CD4-positive, alpha-beta T cell treated with Interleukin-6 at 100 ng/mL for 8 hours (primary cell): ENCODE measurements at regions not wholly inside any gene's neighbourhood (a gene's known extent, or its start where the extent isn't known, plus 50 kb on each side); places are given as distances from the start of the nearest gene placed in this dataset.

Experiments
- DNase-seq: peaks from one replicate; pipeline ENCODE4 v3.0.0-alpha.2; 2020; ENCODE audit warnings: mixed read lengths, low spot score

DNA sequence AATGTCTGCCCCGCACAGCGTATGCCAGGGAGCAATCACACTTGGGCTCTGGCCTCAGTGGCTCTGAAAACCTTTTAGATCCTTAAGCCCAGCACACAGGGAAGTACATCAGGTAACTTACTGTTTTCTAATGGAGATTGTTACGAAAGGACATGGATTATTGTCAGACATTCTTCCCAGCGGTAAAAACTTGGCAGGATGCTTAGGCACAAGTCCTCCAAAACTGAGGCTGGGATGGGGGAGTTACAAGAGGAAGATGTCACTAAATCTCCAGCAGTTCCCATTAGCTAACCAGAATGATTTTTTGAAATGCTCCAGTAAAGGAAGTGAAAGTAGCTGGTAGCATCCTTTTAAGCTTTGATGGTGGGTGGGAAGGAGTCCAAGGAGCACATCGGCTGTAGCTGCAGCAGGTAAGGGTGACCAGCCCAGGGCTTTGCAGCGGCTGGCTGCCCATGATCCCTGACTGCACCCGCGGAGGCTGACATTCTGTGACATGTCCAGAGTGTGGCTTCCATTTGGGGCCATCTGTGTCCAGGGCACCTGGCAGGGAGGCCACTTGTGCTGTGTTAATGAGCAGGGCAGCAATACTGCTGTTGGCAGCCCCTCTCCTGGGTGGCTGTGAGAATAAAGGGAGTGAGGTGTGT lies 165.8 kb downstream of the GADD45G start:
- DNase-seq, result no peak

DNA sequence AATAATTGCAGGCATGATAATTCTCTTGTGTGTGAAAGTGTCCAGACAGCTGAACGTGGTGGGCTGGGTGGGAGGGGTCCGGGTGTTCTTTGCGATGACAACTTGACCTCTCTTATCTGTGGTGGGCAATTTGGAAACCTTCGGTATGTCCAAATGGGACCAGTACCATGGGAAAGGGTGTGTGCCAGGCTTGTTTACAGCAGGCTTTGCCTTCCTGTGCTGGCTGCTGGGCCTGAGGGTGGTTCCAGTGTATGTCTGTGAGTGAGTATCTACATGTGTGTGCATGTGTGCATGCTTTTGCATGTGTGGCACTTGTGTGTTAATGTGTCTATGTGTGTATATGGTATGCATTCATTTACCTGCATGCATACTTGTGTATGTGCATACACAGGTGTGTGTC lies 166.4 kb downstream of the GADD45G start:
- DNase-seq, result no peak

DNA sequence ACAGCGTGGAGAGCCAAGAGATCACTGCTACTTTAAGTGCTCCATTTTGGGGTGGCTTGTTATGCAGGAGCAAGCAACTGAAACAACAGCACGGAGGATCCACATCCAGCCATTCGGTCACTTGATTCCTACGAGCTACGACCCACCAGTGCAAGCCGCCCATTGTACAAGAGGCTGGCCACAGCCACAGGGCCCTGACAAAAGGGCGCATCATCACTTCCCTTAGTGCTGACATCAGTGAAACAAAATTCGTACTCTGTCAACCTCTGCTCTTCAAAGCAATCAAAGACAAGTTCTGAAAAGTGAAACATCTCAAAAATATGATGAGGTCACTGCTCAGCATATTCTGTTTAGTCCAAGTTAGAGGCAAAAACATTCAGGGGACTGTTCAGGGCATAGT lies 168.4 kb downstream of the GADD45G start:
- no peak for DNase-seq

DNA sequence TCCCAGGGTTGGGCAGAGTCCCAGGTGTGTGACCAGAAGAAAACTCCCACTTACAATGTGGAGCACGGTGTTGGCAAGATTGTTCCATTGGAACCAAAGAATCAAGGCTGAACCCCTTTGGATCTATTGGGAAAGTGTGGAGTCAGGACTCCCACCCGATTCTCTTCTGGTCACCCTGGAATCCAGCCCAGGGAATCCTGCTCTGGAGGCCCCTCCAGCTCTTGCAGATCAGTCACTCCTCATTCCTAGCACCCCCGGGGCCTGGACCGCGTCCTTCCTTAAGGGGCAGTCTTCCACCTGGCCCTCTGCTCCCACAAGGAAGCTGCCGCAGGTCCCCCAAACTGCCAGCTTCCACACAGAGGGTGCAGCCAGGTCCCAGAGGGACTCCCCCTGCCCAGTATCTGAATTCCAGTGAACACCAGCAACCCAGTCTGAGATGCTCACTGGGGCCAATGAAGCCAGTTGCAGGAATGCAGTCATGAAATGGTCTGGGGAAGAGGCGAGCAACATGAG lies 170.1 kb downstream of the GADD45G start:
- no peak for DNase-seq

DNA sequence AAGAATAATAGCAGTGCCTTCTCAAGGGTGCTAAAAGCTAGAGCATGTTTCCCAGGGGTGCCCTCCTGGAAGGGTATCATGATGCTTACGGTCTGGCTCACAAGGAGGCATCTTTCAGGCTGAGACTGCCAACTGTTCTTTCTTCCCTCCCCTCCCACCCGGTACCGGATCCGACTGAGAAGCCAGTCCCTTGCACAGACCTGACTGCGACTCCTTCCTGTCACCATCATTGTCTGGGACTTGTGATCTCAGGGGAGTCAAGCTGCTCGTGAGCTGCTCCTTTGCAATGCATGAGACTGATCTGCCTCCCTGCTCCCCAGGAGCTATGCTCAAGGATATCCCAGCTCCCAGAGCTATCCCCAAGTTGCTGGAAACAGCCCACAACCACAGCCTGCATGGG lies 170.8 kb downstream of the GADD45G start:
- DNase-seq, result no peak

DNA sequence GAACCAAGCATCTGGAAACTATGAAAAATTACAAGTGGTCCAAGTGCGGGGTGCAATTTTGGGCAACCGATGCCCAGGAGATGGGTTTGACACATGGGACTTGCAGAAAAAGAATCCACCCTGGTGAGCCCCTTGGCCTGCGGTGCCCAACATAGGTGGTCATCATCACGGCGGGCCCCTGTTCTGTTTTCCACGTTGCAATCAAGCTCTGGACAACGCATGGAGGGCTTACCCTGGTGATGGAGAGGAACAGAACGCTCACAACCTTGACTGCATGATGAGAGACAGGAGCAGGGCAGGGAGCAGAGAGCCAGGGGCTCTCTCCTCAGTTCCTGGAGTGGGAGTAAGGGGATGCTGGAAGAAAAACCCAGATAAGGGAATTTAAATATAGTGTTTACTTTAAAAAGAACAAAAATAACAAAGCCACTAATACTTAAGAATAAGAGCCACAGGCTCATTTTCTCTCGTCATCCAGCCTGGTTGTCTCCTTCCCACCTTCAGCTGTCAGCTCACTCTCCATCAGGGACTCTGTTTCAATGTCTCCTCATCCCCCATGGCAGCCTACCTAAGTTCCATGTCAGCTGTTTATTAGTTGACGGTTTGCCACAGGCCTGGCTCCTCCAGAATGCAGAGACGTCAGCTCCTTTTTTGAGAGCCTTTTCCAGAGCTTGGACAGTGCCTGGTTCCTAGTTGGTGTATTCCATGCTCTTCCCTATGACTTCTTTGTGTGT lies 172.1 kb downstream of the GADD45G start:
- DNase-seq, result no peak

DNA sequence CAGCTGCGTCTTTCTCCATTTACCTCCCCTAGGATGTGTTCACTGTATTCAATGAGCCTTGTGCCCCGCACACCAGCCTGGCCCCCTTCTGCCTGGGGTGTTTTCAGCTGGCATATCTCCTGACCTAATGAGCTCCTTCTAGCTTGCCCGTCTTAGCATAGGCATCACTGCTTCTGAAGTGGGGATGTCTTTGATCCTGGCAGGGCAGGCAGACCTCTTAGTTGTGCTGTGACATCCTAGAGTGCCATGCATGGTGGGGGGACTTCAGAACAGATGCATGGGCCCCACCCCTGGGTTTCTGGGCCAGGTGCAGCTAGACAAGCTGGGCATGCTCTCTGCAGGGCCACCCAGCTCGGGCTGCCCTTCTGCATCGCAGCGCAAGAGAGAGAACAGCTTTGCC lies 172.7 kb downstream of the GADD45G start:
- no peak for DNase-seq

DNA sequence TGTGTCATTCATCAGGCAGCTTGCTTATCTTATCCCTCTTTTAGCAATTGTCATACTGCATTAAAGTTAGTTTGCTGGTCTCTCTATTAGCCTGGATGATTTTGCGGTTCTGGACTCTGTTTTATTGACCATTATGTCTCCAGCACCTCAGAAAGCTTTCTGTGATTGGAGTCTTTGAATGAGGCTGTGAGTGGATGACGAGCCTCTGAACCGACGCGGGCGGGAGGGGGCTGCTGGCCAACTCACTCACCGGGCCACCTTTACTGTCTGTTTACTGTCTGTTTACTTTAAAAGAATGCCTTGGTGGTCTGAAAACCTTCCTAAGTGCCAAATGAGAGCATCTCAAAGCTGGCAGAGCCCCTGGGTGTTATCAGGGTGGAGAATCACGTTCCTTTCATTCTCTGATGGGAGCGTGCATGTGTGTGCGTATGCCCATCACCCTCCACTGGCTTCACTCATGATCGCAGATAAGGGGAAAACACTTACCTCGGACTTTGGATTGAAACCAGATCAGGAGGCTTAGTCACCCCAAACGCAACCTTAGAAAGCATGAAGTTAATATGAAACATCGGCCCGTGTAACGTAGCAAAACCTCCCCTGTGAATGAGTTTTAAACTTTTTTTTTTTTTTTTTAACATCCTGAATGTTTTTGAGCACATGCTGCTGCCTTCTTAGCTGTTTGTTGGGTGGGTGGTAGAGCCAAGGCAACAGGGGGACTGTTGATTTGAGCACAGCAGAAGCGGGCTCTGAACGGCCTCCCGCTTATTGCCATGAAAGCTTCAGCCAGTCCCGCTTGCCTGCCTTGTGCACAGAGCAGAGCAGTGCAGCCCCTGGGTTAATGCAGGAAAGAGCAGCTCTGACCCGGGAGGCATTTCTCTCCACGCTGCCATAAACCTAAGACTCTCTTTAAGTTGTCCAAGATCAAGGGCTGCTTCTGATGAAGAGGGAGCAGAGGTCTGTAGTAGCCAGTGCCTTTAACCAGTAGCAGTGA lies 173.6 kb downstream of the GADD45G start:
- no peak for DNase-seq

DNA sequence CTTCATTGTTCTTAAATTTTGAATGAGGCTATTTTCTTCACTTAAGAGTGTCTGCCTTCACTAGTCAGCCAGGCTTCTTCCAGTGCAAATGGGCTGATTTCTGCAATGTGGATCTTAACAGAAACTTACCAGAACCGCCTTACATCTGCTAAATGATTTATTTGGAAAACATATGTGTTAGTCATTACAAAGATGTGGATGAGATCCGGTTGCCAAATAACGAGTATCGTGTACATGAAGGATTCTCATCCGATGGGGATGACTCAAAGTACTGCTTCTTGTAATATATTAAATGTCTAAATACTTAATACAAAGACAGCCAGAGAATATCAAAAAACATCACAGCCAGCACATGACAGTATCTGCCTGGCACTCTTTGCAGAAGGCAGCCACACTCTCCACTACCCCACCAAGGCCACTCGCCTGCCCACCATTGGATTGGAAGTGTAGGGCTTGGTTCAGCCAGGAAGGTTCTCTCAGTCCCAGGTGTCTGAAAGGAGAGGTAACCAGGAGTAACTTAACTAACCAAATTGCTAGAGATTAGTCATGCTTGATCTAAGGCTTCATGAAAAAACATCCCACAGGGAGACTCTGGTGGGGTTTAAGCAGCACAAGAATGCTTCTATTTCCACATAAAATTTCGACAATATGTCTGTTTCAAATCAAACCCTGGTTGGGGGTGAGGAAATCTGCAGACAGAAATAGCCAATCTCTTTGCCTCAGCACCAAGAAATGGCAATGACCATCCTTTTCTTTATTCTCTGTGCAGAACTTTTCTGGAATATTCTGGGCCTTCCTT lies 174.8 kb downstream of the GADD45G start:
- no peak for DNase-seq

DNA sequence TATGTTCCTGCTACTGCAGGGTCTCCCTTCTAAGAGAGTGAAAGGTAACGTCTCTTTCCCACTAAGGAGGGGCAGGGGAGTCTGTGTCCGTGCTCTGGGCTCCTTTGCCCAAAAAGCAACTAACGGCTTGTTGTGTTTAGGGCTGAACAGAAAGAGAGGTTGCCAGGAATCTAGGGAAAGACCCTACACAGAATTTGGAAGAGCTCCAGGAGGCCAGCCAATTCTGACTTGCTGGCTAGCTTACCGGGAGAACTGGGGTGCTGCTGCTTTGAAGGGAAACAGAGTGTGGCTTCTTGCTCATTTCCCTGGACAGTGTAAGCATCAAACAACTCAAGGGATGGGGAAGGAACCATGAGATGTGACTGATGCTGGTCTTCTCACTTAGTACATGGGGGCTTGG lies 176.1 kb downstream of the GADD45G start:
- no peak for DNase-seq

DNA sequence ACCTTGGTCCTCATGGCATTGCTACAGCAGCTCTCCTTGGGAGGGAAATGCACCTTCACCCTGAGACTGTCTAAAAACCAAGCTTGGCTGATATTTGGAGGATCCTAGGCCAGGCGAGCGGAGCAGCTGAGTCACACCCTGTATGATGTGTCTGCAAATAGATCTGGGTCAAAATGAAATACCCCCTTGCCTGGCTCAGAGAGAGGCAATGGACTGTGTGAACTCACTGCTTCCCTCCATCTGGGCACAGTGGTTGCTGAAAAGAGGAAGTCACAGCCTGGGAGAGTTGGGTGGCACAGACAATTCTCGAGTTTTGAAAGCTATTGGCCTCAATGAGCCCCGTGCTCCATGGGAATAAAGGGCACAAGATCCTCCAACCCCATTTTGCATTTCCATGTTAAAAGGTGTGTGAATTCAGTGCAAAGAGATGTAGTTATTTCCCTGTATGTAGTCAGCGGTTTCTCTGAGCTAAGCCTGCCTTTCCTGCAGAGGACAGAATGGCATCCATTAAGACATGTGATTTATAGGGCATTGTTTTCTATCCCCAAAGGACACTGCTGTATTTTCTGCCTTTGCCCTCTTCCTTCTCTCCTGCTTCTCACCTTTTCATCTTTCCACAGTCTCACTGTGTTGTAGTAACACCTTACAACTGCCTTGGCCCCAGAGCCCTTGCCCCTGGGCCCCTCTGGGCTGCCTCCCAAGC lies 177.2 kb downstream of the GADD45G start:
- DNase-seq, result no peak

DNA sequence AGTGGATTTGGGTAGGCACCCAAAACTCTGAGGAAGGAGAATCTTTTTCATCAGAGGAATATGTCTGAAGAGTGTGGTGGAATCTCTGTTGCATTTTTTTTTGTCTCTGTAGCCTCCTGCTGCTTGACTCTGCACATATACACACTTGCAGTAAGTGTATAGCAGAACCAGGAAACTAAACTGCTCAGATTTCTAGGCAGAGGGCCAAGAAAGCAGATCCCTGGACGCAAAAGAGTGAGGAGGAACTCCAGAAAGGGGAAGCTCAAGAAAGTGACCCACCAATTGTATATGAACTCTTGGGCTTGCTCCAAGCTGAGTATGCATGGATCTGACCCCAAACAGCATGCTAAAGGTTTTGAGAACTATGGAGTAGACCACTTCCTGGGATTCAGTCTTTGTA lies 181.8 kb downstream of the GADD45G start:
- no peak for DNase-seq

DNA sequence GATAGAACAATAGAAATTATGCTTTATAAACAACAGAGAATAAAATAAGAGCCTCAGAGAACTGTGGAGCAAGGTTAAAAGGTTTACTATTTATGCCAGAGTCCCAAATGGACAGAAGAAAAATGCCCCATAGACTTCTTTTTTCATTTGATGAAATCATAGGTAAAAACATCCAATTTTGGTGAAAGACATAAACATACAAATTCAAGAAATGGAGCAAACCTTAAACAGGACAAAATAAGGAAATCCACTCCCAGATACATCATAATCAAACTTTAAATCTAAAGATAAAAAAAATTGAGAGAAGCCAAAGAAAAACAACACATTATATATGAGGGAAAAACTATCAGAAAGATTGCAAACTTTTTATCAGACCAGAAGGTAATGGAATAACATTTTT lies 182.8 kb downstream of the GADD45G start:
- no peak for DNase-seq

DNA sequence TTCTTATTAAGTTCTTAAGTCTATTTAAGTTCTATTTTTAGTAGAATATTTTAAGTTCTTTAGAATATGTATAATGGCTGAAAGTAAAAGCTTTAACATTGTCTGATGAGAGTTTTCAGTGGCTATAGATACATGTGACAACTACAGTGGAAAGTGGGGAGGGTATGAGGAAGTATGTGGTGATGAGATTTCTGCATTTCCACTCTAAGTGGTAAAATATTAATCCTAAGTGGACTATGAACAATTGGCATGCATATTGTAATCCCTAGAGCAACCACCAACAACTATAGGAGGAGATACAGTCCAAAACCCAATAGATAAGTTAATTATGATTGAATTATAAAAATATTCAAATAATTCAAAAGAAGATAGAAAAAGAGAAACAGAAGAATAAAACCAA lies 183.6 kb downstream of the GADD45G start:
- no peak for DNase-seq

DNA sequence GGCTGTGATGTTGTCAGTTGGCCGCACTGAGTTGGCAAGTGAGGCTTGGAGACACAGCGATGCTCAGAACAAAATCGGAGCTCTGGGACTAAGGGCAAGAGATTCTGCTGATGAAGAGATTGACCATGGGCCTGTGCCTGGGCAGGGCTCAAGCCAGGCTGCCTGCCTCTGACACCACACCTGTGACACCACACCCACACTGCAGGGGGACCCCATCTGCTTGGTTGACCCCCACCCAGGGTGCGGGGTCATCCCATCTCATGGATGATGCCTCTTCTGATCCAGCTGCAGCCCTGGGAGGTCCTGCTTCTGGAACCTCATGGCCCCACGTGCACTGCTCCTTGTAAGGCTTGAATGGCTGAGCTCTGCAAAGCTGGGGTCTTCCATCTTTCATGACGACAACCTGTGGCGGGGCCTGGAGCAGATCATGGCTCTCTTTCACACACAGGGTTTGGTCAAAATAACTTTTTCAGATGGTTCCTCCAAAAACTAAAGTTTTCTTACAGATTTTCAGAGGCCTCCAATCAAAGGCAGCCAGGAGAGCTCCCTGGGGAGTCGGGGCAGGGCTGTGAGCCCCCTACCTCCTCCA lies 185.2 kb downstream of the GADD45G start:
- no peak for DNase-seq

DNA sequence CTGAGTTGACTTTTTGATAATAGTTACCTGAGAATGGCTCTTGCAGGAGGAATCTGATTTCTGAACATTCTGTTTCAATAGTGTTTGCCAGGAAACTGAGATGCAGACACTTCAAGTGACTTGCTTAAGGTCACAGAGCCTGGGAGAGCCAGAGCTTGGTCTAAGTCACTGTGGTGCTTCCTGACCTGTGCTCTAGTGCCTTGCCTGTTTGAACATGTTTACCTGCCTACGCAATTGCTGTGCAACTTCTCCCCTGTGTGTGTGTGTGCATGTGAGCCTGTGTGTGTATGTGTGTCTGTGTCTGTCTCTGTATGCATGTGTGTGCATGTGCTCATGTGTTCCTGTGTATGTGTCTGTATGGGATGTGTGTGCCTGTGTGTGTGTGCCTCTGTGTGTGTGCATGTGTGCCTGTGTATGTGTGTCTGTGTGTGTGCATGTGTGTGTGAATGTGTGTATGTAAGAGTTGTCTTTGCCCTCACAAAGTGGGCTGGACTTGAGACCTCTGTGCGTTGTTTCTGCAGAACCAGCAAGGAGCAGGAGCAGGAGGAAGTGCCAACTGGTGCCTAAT lies 185.8 kb downstream of the GADD45G start:
- DNase-seq, result no peak

DNA sequence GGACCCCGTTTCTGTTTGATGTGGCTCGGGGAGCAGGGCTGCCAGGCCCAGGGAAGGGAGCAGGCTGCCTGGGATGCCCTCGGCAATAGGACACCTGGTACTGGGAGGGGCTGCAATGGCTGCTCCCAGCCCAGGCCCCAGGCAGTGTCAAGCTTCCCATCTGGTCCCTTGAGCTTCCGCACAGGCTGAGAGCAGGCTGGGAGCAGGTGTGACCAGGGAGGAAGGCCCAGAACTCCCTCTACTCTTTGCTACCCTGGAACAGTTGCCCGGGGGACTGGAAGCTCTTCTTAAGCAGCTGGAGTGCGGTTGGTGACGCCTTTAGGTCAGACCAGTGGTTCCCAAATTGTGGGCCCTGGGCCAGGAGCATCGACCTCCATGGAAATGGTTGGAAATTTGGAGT lies 186.9 kb downstream of the GADD45G start:
- no peak for DNase-seq

DNA sequence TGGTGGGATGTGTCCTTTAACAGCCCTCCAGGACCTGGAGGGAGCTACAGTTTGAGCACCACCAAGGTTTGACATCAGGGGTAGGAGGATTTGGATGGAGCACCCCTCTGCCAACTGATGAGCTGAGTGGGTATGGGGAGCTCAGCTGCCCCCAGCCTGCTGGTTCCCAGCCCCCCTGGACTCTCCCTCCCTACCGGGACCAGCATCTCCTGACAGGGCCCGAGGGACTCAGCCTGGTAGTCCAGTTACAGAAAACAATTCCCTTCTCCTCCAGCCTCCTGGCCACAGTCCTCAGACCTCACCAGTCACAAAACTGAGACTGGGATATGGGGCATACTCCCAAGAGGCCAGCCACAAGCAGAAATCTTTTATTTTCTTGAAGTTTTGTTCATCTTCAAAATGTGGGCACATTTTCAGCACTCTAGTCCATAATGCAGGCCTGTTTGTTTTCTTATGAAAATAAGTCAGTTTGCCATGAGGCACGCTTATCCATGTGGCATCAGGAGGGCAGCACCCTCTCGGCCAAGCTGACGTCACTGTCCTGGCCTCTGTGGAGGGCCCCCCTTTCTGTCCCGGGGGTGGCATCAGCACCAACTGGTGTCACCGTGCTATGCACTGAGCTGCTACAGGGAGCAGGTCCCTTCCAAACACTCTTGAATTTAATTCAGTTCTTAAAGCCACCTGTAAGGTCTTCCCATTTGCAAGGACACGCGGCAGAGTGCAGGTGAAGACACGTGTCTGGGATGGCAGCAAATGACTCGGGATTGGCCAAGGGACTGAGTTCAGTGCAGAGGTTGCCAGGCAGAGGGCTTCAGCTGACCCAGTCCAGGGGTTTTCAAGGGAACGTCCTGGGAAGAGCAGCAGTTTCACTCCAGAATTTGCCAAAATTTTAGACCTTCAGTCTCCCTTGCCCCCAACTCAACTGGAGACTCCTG lies 187.6 kb downstream of the GADD45G start:
- no peak for DNase-seq

DNA sequence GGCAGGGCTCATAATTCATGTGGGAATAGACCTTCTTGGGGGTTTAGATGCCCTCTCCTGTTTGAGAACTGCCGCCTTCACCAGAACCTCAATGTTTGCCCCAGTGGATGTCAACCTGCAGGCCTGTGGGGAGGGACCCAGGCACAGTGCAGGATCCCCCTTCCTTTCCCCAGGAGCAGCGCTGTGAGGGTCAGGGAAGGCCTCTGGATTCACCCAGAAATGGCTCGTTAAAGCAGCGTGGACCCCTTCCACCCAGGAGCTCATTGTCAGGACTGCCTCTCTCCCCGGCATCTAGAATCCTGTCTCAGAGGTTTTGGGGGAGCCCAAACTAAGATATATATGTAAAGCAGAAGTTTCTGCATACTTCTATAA lies 188.3 kb downstream of the GADD45G start:
- no peak for DNase-seq
